ENCODE measurements at regions not wholly inside any gene's neighbourhood (a gene's known extent, or its start where the extent isn't known, plus 50 kb on each side); places are given as distances from the start of the nearest gene placed in this dataset.

- Histone ChIP-seq H3K23ac (ENCODE audit: insufficient read length) (no peak overlapping the region), H3K18ac (ENCODE audit: extremely low read depth, low read length) (no peak overlapping the region), H2AK5ac (ENCODE audit: low read depth, low read length) (no peak overlapping the region), H4K5ac (ENCODE audit: insufficient read length, low read depth, low read length) (no peak overlapping the region), H3K23me2 (ENCODE audit: low read depth, low read length) (peaks cover 2% of the 10 kb centered on the region; the same call in 1 of the 2 replicates), H3K9ac (replicated peaks in 1 of 4; ENCODE audit: extremely low read depth in 1 of 4, low read depth in 3 of 4, low read length in 3 of 4) (no peak overlapping the region), H3K27ac (ENCODE audit: low read depth, low read length) (no peak overlapping the region), H2BK12ac (ENCODE audit: low read depth, low read length) (no peak overlapping the region), H2BK120ac (replicated peaks; ENCODE audit: low read depth, low read length) (no peak overlapping the region), H3K4me3 (ENCODE audit: extremely low read depth in 1 of 4, insufficient read depth in 2 of 4, low read depth in 3 of 4, low read length in 4 of 4) (peak overlapping the region; percentile 49 to 66 (median 55); a peak in 5 of 8 replicates), H3K9me3 (ENCODE audit: insufficient read depth in 2 of 2, low read depth in 1 of 2, low read length in 1 of 2) (no peaks in the 10 kb centered on the region), H2BK15ac (ENCODE audit: low read length) (no peak overlapping the region), H2BK20ac (ENCODE audit: low read length) (no peak overlapping the region), H3K79me1 (ENCODE audit: low read depth, low read length) (no peaks in the 10 kb centered on the region), H2AFZ (ENCODE audit: low read length) (peak overlapping the region; percentile 96), H3K4ac (replicated peaks; ENCODE audit: insufficient read length, low read depth, low read length) (no peak overlapping the region), H3K4me1 (replicated peaks in 1 of 4; ENCODE audit: control insufficient read depth in 3 of 4, insufficient read depth in 4 of 4, low read length in 3 of 4) (no peaks in the 10 kb centered on the region; a peak in 1 of 7 replicates), H4K8ac (ENCODE audit: extremely low read depth, insufficient read depth, low read length) (no peak overlapping the region), H4K91ac (replicated peaks; ENCODE audit: insufficient read length, low read length) (no peak overlapping the region), H3K14ac (ENCODE audit: insufficient read length) (no peak overlapping the region), H3K56ac (replicated peaks; ENCODE audit: insufficient read length, low read depth, low read length) (peak overlapping the region; percentile 81), H3K36me3 (ENCODE audit: control insufficient read depth in 2 of 4, insufficient read depth in 4 of 4, low read length in 3 of 4) (no peaks in the 10 kb centered on the region), H3K4me2 (ENCODE audit: insufficient read depth in 1 of 2, low read depth in 2 of 2, low read length in 2 of 2) (peak overlapping the region; percentile 63 to 88; a peak in 3 of 4 replicates), H2BK5ac (ENCODE audit: low read depth, low read length) (no peak overlapping the region), H3K79me2 (ENCODE audit: control insufficient read depth in 1 of 2, insufficient read depth in 2 of 2, low read length in 2 of 2) (no peaks in the 10 kb centered on the region), H3K27me3 (replicated peaks in 1 of 4; ENCODE audit: control insufficient read depth in 3 of 4, extremely low read depth in 1 of 4, insufficient read depth in 3 of 4, low read length in 3 of 4) (peaks cover 0 to 12% (median 8%) of the 10 kb centered on the region in 4 experiments; a peak in 6 of 7 replicates), H4K20me1 (replicated peaks in 1 of 2; ENCODE audit: control insufficient read depth in 1 of 2, insufficient read depth in 2 of 2, low read length in 2 of 2) (no peaks in the 10 kb centered on the region)
- 85% methylated on average over 2 of the region's 2 CpGs; no CpG with 5 or more reads in 1 of the 2 experiments for WGBS, 2 experiments (ENCODE audit: extremely low coverage in 1 of 2, insufficient coverage in 1 of 2, insufficient read length in 1 of 2, insufficient replicate concordance in 2 of 2, low coverage in 1 of 2, low lambda C conversion rate in 2 of 2, missing lambda C conversion rate in 1 of 2)
- DNase-seq (ENCODE audit: low read depth in 1 of 2, low spot score in 2 of 2) (no peak), FAIRE-seq (no peak)
- CTCF ChIA-PET (ENCODE audit: partially characterized antibody) = interaction anchor here (1.0 to 6.4 kb wide), 16 partner anchors 9 to 198 kb away, joined by 3 to 60 read pairs (median 6); no protein-coding TSS in a partner anchor
- POLR2A ChIA-PET (ENCODE audit: partially characterized antibody) = interaction anchor here (1.2 kb wide), 1 partner anchor 157 kb away, joined by 3 read pairs; no protein-coding TSS in a partner anchor
- TF ChIP-seq, protein P1, sequence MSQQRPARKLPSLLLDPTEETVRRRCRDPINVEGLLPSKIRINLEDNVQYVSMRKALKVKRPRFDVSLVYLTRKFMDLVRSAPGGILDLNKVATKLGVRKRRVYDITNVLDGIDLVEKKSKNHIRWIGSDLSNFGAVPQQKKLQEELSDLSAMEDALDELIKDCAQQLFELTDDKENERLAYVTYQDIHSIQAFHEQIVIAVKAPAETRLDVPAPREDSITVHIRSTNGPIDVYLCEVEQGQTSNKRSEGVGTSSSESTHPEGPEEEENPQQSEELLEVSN (IDR thresholded peaks at IDR 0.05) = no peak
- TF ChIP-seq PHF8 (conservative IDR thresholded peaks at IDR 0.05; ENCODE audit: low read depth, low read length) (no peak), SP4 (IDR thresholded peaks at IDR 0.05; ENCODE audit: low read length) (no peak), ASH2L (IDR thresholded peaks at IDR 0.05; ENCODE audit: low read length) (no peak), SUZ12 (IDR thresholded peaks at IDR 0.05; ENCODE audit: low read length) (no peak), POLR2AphosphoS5 (IDR thresholded peaks at IDR 0.05; ENCODE audit: low read depth, low read length) (no peak), CREB1 (IDR thresholded peaks at IDR 0.05) (no peak), FOSL1 (IDR thresholded peaks at IDR 0.05; ENCODE audit: insufficient read depth, low read depth, low read length) (no peak), GABPA (IDR thresholded peaks at IDR 0.05; ENCODE audit: borderline replicate concordance, insufficient read depth, low read length) (no peak), GTF2F1 (IDR thresholded peaks at IDR 0.05; ENCODE audit: borderline replicate concordance, low read depth, low read length) (no peak), CBX5 (IDR thresholded peaks at IDR 0.05; ENCODE audit: low read depth, low read length) (no peak), TAF1 (IDR thresholded peaks at IDR 0.05; ENCODE audit: low read depth, low read length) (no peak), SIRT6 (IDR thresholded peaks at IDR 0.05; ENCODE audit: low read length) (no peak)
- TF ChIP-seq, protein P2, sequence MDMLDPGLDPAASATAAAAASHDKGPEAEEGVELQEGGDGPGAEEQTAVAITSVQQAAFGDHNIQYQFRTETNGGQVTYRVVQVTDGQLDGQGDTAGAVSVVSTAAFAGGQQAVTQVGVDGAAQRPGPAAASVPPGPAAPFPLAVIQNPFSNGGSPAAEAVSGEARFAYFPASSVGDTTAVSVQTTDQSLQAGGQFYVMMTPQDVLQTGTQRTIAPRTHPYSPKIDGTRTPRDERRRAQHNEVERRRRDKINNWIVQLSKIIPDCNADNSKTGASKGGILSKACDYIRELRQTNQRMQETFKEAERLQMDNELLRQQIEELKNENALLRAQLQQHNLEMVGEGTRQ (IDR thresholded peaks at IDR 0.05; ENCODE audit: low read length) = no peak
These were observed 96.4 kb upstream of the SELENOP start for GRCh38 chr5:42908086-42908485.
